Astrocyte of the spinal cord (primary cell): ENCODE measurements at regions not wholly inside any gene's neighbourhood (a gene's known extent, or its start where the extent isn't known, plus 50 kb on each side); places are given as distances from the start of the nearest gene placed in this dataset.
A peak's percentile ranks its signal among the peaks of the same experiment; 100 is the strongest.

Experiments
- DNase-seq: peaks from one replicate; pipeline ENCODE4 v3.0.0; 2011; ENCODE audit warnings: low read depth, low spot score
- H3K4me3 ChIP-seq: 2 replicates; pipeline ENCODE4 v1.5.1; 2011; ENCODE audit warnings: low read depth, mild to moderate bottlenecking, low read length, moderate library complexity
- in situ Hi-C: cut with HindIII; loops from 2 replicates; pipeline ENCODE4 v1.10.0; 2017; ENCODE audit warnings: low sequenced_read_pairs
- TF ChIP-seq, protein P1 (sequence below): IDR thresholded peaks from 2 replicates; pipeline ENCODE4 v1.5.1; 2012; ENCODE audit warnings: low read depth, mild to moderate bottlenecking, low read length, inconsistent platforms

DNA sequence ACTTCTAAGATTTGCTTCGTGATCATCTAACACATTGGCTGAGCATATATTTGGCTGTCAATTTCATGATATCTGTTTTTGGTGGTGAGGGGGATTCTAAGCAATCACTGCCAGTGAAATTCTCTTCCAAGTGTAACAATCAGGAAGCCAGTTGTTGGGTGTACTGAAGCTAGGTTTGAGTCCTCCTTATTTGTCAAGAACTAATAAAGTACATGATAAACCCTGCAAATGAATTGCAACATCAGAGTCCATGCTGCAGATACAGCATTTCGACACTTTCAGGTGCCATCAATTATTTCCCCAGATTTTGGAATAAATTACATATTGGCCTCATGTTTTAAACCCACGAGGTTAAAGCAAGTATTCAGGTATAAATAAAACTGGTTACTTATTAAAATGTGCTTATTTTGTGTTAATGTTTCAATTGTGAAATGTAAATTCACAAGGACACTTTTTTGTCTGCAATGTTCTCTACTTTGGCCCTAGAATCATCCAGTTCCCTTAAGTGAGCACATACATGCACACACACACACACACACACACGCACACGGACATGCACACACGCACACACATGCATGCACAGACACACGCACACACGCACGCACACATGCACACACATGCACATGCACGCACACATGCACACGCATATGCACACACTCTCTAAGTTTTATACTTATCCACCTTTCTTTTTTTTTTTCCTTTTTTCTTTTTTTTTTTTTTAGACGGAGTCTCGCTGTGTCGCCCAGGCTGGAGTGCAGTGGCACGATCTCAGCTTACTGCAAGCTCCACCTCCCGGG is 510.2 kb upstream of the KLF6 start:
- DNase-seq: no peak
- TF ChIP-seq, protein P1, sequence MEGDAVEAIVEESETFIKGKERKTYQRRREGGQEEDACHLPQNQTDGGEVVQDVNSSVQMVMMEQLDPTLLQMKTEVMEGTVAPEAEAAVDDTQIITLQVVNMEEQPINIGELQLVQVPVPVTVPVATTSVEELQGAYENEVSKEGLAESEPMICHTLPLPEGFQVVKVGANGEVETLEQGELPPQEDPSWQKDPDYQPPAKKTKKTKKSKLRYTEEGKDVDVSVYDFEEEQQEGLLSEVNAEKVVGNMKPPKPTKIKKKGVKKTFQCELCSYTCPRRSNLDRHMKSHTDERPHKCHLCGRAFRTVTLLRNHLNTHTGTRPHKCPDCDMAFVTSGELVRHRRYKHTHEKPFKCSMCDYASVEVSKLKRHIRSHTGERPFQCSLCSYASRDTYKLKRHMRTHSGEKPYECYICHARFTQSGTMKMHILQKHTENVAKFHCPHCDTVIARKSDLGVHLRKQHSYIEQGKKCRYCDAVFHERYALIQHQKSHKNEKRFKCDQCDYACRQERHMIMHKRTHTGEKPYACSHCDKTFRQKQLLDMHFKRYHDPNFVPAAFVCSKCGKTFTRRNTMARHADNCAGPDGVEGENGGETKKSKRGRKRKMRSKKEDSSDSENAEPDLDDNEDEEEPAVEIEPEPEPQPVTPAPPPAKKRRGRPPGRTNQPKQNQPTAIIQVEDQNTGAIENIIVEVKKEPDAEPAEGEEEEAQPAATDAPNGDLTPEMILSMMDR: no peak
- in situ Hi-C loops: no loop called here
- H3K4me3 ChIP-seq: no peak overlapping the region

DNA sequence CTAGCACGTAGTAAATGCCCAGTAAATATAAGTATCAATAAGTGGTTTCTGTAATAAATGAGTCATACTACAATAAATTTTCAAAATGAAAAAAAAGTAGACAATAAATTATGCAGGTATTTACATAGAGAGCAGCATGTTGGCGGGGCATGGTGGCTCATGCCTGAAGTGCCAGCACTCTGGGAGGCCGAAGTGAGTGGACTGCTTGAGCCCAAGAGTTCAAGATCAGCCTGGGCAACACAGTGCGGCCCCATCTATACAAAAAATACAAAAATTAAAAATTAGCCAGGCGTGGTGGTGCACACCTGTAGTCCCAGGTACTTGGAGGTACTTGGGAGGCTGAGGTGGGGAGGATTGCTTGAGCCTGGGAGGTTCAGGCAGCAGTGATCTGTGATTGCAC is 509.3 kb upstream of the KLF6 start:
- H3K4me3 ChIP-seq: no peak overlapping the region
- TF ChIP-seq, protein P1: no peak
- in situ Hi-C loops: no loop called here
- no peak for DNase-seq

GRCh38 chr10:4291990-4292389 is 507.0 kb upstream of the KLF6 start:
- in situ Hi-C loops: no loop called here
- no peak overlapping the region for H3K4me3 ChIP-seq
- TF ChIP-seq, protein P1: no peak
- no peak for DNase-seq

DNA sequence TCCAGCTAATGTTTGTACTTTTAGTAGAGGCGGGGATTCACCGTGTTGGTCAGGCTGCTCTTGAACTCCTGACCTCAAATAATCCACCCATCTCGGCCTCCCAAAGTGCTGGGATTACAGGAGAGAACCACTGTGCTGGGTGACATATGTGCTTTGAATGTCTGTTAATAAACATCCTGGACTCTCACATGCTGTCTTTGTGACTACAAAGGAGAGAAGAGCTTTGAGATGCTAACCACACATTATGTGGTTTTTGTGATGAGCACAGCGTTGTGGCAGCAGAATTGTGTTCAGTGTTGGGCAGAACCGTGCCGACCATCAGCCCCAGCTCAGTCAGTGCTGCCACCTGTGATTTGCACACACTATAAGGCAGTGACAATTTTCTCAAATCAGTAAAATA is 500.1 kb upstream of the KLF6 start:
- in situ Hi-C loops: no loop called here
- no peak overlapping the region for H3K4me3 ChIP-seq
- TF ChIP-seq, protein P1: no peak
- peak; percentile 25 for DNase-seq

DNA sequence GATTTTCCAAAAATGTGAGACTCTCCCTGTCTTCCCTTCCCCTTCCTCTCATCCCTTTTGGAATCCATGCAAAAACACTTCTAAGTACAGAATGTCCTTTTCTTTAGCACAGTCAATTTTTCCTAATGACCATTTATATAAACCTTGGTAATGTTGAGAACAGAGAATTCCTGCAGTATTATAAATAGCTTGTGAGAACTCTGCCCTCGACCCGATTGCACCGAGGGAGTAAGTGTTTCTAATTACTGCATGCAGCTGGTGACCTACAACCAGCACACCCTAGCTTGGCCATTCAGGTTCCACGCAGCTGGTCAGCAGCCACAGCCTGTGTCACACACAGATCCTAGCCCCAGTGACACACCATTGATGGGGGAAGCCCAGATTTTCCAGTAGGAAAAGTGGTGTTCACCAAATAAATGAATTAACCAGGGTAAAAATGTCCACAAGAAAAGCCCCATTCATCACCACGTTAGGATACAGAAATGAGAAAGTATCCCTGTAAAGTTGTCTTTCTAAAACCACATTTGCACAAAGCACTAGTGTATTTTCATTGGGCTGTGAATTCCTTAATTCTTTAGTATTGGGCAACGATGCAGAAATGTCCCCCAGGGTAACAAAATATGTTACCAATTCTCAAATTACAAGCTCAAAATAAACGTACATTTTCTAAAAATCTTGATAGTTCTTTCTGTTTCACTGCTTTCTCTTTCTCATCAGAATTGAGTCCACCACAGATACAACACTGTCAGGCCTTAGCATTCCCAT is 499.0 kb upstream of the KLF6 start:
- DNase-seq: peak; percentile 83
- no peak overlapping the region for H3K4me3 ChIP-seq
- in situ Hi-C loops: no loop called here
- TF ChIP-seq, protein P1: no peak

- no peak overlapping the region for H3K4me3 ChIP-seq
- TF ChIP-seq, protein P1: no peak
- no peak for DNase-seq
- in situ Hi-C loops: no loop called here
These were observed 497.5 kb upstream of the KLF6 start for GRCh38 chr10:4282496-4282895.
